DMS79 (cell line): ENCODE measurements at regions not wholly inside any gene's neighbourhood (a gene's known extent, or its start where the extent isn't known, plus 50 kb on each side); places are given as distances from the start of the nearest gene placed in this dataset.
"Not testable (repeated sequence)": the region's sequence is repeated elsewhere in the genome, so short reads cannot be mapped to it uniquely, and the experiment has no call there.

Experiments
- DNase-seq: peaks from one replicate; lab custom pipeline; 2025; lab: John Stamatoyannopoulos, UW

DNA sequence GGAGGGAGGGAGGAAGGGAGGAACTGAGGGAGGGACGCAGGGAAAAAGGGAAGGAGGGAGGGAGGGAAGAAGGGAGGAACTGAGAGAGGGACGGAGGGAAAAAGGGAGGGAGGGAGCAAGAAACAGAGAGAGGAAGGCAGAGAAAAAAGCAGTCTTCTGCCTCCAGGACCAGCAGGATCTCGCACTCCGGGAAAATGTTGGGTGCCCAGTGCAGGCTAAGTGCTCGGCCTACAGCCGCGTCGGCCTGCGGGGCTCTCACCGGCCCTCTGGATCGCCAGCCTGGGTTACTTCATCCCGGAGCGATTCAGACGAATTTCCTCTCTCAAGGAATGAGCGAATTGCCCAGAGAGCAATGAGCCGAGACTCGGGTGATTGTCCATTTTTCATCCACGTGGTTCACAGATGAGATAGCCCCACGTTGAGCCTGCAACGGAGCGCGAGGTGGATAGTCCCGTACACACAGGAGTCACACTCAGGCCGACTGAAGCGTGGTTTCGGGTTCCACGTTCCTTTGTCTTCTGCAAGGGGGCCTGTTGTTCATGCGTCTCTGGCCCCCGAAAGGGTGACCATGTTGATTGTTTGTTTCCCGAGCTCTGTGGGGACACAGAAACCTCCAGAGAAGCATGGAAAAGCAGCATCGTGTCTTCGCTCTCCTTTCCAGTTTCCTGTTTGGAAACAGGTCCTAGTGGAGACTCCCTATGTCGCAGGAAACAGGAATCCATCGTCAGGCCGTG lies 1937.1 kb upstream of the DEFB115 start:
- DNase-seq: not testable (repeated sequence)

GRCh38 chr20:29323631-29324515 lies 1933.6 kb upstream of the DEFB115 start:
- DNase-seq: not testable (repeated sequence)

DNA sequence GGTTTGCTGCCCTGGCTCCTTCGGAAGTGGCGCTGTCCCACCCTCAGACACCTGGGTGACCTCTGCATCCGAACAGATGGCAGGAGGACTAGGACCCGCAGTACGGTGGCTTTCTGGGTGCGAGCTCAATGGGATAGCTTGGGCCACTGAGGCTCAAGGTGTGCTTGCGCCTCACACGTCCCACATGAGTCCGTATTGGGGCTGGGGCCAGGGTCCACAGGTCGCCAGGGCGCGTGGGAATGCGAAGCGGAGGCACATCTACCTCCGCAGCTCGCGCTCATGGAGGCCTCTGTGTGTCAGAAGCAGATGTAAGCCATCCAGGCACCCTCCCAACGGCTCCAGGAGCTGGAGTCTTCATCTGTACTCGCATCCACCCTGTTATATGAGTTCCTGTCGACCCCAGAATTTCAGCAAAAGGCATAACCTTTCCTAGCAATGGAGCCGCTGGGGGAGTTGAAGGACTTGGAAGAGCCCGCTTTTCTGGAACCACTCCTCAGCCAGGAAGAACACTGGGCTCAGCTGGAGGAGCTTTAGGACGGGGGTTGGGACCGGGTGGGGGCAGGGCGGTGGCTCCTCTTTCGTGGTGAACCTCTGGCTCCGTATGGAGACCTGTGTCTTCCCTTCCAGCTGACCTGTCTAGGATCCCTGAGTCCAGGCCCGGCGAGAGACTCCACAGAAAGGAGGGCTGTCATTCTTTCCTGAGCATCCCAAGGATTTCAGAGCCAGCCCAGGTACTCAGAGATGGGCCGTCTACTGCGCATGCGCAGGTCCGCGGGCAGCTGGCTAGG lies 1932.8 kb upstream of the DEFB115 start:
- not testable (repeated sequence) for DNase-seq

- DNase-seq: no peak
Observed at GRCh38 chr20:29325304-29325640, 1932.2 kb upstream of the DEFB115 start.

DNA sequence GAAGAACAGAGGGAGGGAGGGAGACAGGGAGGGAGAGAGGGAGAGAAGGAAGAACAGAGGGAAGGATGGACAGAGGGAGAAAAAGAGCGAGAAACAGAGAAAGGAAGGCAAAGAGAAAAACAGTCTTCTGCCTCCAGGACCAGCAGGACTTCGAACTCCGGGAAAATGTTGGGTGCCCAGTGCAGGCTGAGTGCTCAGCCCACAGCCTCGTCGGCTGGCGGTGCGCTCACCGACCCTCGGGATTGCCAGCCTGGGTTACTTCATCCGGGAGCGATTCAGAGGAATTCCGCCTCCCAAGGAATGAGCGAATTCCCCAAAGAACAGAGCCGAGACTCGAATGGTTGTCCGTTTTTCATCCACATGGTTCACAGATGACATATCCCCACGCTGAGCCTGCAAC lies 1931.7 kb upstream of the DEFB115 start:
- DNase-seq: not testable (repeated sequence)

DNA sequence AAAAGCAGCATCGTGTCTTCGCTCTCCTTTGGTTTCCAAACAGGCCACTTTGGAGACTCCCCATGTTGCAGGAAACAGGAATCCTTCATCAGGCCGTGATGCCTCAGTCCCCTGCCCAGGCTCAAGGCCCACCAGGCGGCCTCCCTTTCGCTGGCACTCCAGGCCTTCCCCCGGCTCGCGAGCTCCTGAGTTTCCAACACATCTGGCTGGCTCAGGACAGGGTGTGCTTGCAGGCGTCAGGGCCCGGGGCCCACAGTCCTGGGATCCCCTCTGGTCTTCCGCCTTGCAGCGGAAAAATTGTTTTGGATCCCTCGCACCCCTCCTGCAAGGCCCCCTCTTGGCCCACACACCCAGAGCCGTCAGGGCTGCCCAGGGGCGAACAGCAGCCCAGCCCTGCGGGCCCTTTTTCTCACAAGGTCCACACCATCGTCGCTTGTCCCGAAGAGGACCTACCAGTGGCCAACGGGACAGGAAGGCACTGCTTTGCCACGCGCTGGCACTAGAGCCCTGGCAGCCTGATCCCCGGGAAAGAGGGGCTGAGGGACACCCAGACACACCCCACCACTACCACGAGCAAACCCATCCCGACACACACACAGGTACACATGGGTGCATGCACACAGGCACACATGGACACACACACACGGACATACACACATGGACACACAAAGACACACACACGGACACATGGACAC lies 1930.9 kb upstream of the DEFB115 start:
- no peak for DNase-seq

GRCh38 chr20:29327600-29328420 lies 1929.7 kb upstream of the DEFB115 start:
- not testable (repeated sequence) for DNase-seq

DNA sequence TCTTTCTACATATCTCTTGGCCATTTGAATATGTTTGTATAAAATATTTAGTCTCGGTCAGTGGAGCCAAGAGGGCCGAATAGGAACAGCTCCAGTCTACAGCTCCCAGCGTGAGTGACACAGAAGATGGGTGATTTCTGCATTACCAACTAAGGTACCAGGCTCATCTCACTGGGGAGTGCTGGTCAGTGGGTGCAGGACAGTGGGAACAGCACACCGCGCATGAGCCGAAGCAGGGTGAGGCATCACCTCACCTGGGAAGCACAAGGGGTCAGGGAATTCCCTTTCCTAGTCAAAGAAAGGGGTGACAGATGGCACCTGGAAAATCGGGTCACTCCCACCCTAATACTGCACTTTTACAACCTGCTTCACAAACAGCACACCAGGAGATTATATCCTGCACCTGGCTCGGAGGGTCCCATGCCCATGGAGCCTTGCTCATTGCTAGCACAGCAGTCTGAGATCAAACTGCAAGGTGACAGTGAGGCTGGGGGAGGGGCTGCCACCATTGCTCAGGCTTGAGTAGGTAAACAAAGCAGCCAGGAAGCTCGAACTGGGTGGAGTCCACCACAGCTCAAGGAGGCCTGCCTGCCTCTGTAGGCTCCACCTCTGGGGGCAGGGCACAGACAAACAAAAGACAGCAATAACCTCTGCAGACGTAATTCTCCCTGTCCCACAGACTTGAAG lies 1926.9 kb upstream of the DEFB115 start:
- DNase-seq: not testable (repeated sequence)

GRCh38 chr20:29349836-29350235 lies 1907.6 kb upstream of the DEFB115 start:
- DNase-seq: no peak

GRCh38 chr20:29375937-29376336 lies 1881.5 kb upstream of the DEFB115 start:
- DNase-seq: not testable (repeated sequence)

- not testable (repeated sequence) for DNase-seq
Observed at GRCh38 chr20:29392853-29393252, 1864.6 kb upstream of the DEFB115 start.

DNA sequence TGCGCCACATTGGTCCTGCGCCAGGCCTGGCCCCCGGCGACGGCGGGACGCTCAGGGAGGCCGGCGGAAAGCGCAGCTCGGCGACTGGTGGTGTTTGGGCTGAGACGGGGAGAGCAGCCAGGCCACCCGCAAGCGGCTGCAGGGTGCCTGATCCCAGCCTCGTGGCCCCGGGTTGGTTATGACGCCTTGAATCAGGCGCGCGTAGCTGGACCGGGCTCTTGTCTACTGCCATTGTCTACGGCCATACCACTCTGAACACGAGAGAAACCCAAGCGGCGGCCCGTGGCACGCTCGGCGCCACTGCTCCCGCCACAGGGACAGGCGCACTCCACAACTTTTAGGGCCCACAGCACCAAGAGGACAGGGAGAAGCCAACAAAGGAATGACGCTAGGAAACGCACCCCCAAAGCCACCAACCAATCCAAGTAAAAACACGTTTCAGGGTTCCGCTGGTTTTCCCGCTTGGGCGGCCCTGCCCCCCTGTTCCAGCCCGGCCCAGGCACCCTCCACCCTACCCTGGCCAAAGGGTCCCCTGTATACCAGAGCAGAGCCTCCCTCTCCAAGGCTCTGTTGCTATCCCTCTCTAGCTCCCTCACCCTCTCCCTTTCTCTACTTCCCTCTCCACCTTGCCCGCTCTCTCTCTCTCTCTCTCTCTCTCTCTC lies 1849.3 kb upstream of the DEFB115 start:
- no peak for DNase-seq

DNA sequence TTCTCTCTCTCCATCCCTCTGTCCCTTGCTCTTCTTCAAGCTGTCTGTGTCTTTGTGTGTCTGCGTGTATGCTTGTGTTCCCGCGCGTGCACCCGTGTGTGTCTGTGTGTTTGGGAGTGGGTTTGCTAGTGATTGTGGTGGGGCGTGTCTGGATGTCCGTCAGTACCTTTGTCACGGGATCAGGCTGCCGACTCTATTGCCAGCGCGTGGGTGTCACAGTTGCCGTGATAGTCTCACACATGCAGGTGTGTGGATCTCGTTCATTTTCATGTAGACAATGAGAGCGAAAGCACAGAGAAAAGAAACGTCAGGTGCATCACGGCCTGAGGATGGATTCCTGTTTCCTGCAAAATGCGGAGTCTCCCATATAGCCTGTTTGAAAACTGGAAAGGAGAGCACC lies 1848.8 kb upstream of the DEFB115 start:
- not testable (repeated sequence) for DNase-seq

DNA sequence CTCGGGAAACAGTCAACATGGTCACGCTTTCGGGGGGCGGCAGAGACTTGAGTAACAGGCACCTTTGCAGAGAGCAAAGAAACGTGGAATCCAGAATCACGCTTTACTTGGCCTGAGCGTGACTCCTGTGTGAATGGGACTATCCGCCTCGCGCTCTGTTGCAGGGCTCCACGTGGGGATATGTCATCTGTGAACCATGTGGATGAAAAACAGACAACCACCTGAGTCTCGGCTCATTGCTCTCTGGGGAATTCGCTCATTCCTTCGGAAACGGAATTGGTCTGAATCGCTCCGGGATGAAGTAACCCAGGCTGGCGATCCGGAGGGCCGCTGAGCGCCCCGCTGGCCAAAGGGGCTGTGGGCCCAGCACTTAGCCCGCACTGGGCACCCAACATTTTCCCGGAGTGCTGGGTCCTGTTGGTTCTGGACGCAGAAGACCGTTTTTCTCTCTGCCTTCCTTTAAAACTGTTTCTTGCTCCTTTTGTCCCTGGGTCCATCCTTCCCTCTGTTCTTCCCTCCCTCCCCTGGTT lies 1848.2 kb upstream of the DEFB115 start:
- not testable (repeated sequence) for DNase-seq

- no peak for DNase-seq
Observed at GRCh38 chr20:29409833-29410805, 1847.3 kb upstream of the DEFB115 start.

GRCh38 chr20:29410806-29411457 lies 1846.5 kb upstream of the DEFB115 start:
- DNase-seq: no peak

GRCh38 chr20:29411458-29411820 lies 1846.0 kb upstream of the DEFB115 start:
- not testable (repeated sequence) for DNase-seq

GRCh38 chr20:29419378-29419777 lies 1838.1 kb upstream of the DEFB115 start:
- DNase-seq: no peak
